Panc1 (cell line): ENCODE measurements at regions not wholly inside any gene's neighbourhood (a gene's known extent, or its start where the extent isn't known, plus 50 kb on each side); places are given as distances from the start of the nearest gene placed in this dataset.

Experiments
- ATAC-seq: fragments of 200-7000 bp; cut with Tn5 transposase; 2 replicates; pipeline ENCODE4 v1.9.1; 2020; ENCODE audit warnings: mild to moderate bottlenecking, moderate library complexity
- BruUV-seq: library from RNA; stranded (reverse); fragments of 400-500 nt; replicated peaks from 2 replicates; lab custom pipeline; 2021; lab: Mats Ljungman, UMichigan
- CTCF ChIA-PET: fragments of 300-600 bp; sonication (Branson Sonifier 250); formaldehyde crosslinking; loops from one replicate; lab custom pipeline; 2022; ENCODE audit warnings: antibody characterized with exemption; lab: Charles Lee
- POLR2A ChIA-PET: fragments of 300-600 bp; sonication (Branson Sonifier 250); formaldehyde crosslinking; loops from one replicate; lab custom pipeline; 2022; ENCODE audit warnings: antibody characterized with exemption; lab: Charles Lee
- DNase-seq: peaks from one replicate; pipeline ENCODE4 v3.0.0-alpha.2; 2010; ENCODE audit warnings: low read depth, low spot score
- H3K27ac ChIP-seq: 2 replicates; pipeline ENCODE4 v1.5.1; 2011; ENCODE audit warnings: mild to moderate bottlenecking, low read length, inconsistent platforms
- H3K27me3 ChIP-seq: fragments of 200-500 bp; sonication (Bioruptor generic); 2 replicates; pipeline ENCODE4 v1.6.0; 2014; ENCODE audit warnings: low read length, inconsistent platforms; ENCODE audit not compliant: control insufficient read depth, insufficient read depth
- H3K36me3 ChIP-seq: fragments of 200-500 bp; sonication (Bioruptor generic); 2 replicates; pipeline ENCODE4 v1.5.1; 2014; ENCODE audit warnings: inconsistent platforms, mild to moderate bottlenecking, low read length, moderate library complexity; ENCODE audit not compliant: control insufficient read depth, insufficient read depth
- H3K4me1 ChIP-seq: 2 replicates; pipeline ENCODE4 v1.5.1; 2011; ENCODE audit warnings: inconsistent platforms, mild to moderate bottlenecking, low read length, moderate library complexity; ENCODE audit not compliant: control insufficient read depth, insufficient read depth
- H3K4me3 ChIP-seq, 2 experiments: 2 replicates each; pipeline ENCODE4 v1.5.1; 2011 to 2012; ENCODE audit warnings: low read depth in 2 of 2, low read length in 2 of 2, mild to moderate bottlenecking in 2 of 2, inconsistent platforms in 1 of 2, moderate library complexity in 1 of 2
- H3K9me3 ChIP-seq: fragments of 200-500 bp; sonication (Bioruptor generic); 2 replicates; pipeline ENCODE4 v1.5.1; 2014; ENCODE audit warnings: low read depth, mild to moderate bottlenecking, inconsistent platforms, low read length, moderate library complexity; ENCODE audit not compliant: control insufficient read depth, insufficient read depth
- POLR2AphosphoS5 ChIP-seq: IDR thresholded peaks from 2 replicates; pipeline ENCODE4 v1.6.1; 2012; ENCODE audit warnings: mild to moderate bottlenecking, low read depth, low read length, moderate library complexity
- SIN3A ChIP-seq: IDR thresholded peaks from 2 replicates; pipeline ENCODE4 v1.6.1; 2012; ENCODE audit warnings: low read depth, mild to moderate bottlenecking, low read length, moderate library complexity, borderline replicate concordance; ENCODE audit not compliant: insufficient read depth
- TCF7L2 ChIP-seq: IDR thresholded peaks from 2 replicates; pipeline ENCODE4 v1.6.1; 2011; ENCODE audit warnings: mild to moderate bottlenecking, low read depth, low read length, inconsistent platforms
- in situ Hi-C: cut with HindIII; loops from 2 replicates; pipeline ENCODE4 v1.10.0; 2016; ENCODE audit warnings: low sequenced_read_pairs, low pct_unique_long_range_greater_than_20kb
- intact Hi-C: fragments of 100-400 bp; cut with micrococcal nuclease; formaldehyde crosslinking; loops from one replicate; pipeline ENCODE4 v1.10.0; 2022; ENCODE audit not compliant: unreplicated experiment
- TF ChIP-seq, protein P1 (sequence below), 2 experiments: IDR thresholded peaks; 2 replicates each; pipeline ENCODE4 v1.6.1; 2011 to 2012; ENCODE audit warnings: low read depth in 2 of 2, control low read depth in 1 of 2, low read length in 1 of 2, mild to moderate bottlenecking in 1 of 2, moderate library complexity in 1 of 2; ENCODE audit not compliant: insufficient read depth in 1 of 2
- TF ChIP-seq, protein P2 (sequence below): fragments of 450-650 bp; IDR thresholded peaks from 2 replicates; pipeline ENCODE4 v1.5.1; 2017; ENCODE audit warnings: mild to moderate bottlenecking

DNA sequence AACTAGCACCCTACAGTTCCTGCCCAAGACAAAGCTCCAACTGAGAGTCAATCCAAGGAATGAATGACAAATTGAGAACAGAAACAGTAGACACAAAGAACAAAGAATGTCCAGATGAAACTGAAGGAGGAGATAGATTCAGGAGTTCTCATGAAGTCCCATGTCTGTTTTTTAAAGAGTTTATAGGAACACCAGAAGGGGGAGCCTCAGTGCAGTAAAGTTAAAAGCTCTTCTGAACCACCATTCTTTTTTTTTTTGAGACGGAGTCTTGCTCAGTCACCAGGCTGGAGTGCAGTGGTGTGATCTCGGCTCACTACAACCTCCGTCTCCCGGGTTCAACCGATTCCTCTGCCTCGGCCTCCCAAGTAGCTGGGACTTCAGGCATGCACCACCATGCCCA is 323.6 kb downstream of the MRPL39 start:
- DNase-seq (no peak), ATAC-seq (no peak)
- ChIA-PET POLR2A (no interaction called here), CTCF (no interaction called here)
- H3K36me3 ChIP-seq: no peaks in the 10 kb centered on the region
- H3K27me3 ChIP-seq: no peaks in the 10 kb centered on the region
- no peak overlapping the region for H3K4me3 ChIP-seq
- in situ Hi-C loops (no loop called here), intact Hi-C loops (loop anchor here (10.0 kb wide), 1 partner anchor 101 kb away; no protein-coding TSS in a partner anchor)
- no peak overlapping the region for H3K27ac ChIP-seq
- TF ChIP-seq POLR2AphosphoS5 (no peak), TCF7L2 (no peak), SIN3A (no peak)
- TF ChIP-seq, protein P1, sequence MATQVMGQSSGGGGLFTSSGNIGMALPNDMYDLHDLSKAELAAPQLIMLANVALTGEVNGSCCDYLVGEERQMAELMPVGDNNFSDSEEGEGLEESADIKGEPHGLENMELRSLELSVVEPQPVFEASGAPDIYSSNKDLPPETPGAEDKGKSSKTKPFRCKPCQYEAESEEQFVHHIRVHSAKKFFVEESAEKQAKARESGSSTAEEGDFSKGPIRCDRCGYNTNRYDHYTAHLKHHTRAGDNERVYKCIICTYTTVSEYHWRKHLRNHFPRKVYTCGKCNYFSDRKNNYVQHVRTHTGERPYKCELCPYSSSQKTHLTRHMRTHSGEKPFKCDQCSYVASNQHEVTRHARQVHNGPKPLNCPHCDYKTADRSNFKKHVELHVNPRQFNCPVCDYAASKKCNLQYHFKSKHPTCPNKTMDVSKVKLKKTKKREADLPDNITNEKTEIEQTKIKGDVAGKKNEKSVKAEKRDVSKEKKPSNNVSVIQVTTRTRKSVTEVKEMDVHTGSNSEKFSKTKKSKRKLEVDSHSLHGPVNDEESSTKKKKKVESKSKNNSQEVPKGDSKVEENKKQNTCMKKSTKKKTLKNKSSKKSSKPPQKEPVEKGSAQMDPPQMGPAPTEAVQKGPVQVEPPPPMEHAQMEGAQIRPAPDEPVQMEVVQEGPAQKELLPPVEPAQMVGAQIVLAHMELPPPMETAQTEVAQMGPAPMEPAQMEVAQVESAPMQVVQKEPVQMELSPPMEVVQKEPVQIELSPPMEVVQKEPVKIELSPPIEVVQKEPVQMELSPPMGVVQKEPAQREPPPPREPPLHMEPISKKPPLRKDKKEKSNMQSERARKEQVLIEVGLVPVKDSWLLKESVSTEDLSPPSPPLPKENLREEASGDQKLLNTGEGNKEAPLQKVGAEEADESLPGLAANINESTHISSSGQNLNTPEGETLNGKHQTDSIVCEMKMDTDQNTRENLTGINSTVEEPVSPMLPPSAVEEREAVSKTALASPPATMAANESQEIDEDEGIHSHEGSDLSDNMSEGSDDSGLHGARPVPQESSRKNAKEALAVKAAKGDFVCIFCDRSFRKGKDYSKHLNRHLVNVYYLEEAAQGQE (IDR thresholded peaks at IDR 0.05; ENCODE audit: insufficient read depth in 1 of 2, low read depth in 2 of 2, low read length in 1 of 2): no peak
- TF ChIP-seq, protein P2, sequence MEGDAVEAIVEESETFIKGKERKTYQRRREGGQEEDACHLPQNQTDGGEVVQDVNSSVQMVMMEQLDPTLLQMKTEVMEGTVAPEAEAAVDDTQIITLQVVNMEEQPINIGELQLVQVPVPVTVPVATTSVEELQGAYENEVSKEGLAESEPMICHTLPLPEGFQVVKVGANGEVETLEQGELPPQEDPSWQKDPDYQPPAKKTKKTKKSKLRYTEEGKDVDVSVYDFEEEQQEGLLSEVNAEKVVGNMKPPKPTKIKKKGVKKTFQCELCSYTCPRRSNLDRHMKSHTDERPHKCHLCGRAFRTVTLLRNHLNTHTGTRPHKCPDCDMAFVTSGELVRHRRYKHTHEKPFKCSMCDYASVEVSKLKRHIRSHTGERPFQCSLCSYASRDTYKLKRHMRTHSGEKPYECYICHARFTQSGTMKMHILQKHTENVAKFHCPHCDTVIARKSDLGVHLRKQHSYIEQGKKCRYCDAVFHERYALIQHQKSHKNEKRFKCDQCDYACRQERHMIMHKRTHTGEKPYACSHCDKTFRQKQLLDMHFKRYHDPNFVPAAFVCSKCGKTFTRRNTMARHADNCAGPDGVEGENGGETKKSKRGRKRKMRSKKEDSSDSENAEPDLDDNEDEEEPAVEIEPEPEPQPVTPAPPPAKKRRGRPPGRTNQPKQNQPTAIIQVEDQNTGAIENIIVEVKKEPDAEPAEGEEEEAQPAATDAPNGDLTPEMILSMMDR: peak; percentile 54
- no peaks in the 10 kb centered on the region for H3K9me3 ChIP-seq
- no TSS peak for BruUV-seq
- no peaks in the 10 kb centered on the region for H3K4me1 ChIP-seq

DNA sequence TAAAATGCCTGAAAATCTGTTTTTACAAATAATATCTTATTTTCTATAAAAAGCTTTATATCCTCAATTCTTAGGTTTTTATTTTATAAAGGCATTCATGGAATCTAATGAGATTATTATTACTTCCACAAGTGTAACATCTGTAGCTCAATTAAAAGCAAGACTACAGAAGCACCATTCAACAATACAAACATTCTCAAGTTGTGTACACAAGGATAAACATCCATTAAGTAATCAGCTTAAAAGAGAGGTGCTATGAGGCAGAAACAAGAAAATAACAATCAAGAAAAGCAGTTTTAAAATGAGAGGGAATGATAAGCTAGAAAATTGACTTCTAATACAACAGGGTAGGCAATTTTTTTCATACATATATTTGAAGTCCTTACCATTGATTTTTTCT is 326.1 kb downstream of the MRPL39 start:
- Histone ChIP-seq H3K4me3 (no peak overlapping the region), H3K27me3 (no peaks in the 10 kb centered on the region), H3K27ac (no peak overlapping the region), H3K4me1 (no peaks in the 10 kb centered on the region), H3K9me3 (no peaks in the 10 kb centered on the region), H3K36me3 (no peaks in the 10 kb centered on the region)
- no peak for DNase-seq
- ATAC-seq: no peak
- BruUV-seq: no TSS peak
- TF ChIP-seq POLR2AphosphoS5 (no peak), SIN3A (no peak), TCF7L2 (no peak)
- TF ChIP-seq, protein P1 (IDR thresholded peaks at IDR 0.05; ENCODE audit: insufficient read depth in 1 of 2, low read depth in 2 of 2, low read length in 1 of 2): no peak
- TF ChIP-seq, protein P2: no peak
- POLR2A ChIA-PET: no interaction called here
- intact Hi-C loops (loop anchor here (10.0 kb wide), 1 partner anchor 104 kb away; no protein-coding TSS in a partner anchor), in situ Hi-C loops (no loop called here)
- CTCF ChIA-PET: no interaction called here
